ENCODE measurements at regions not wholly inside any gene's neighbourhood (a gene's known extent, or its start where the extent isn't known, plus 50 kb on each side); places are given as distances from the start of the nearest gene placed in this dataset.

GRCh38 chr13:55266644-55267043 lies 1874.1 kb upstream of the PRR20A start:
- no peaks in the 10 kb centered on the region for H3K36me3 Mint-ChIP-seq (ENCODE audit: low read depth)
- H3K4me3 Mint-ChIP-seq, result no peak overlapping the region
- no peaks in the 10 kb centered on the region for H3K4me1 Mint-ChIP-seq (ENCODE audit: low read depth)
- H3K9me3 Mint-ChIP-seq, result peaks cover 39% of the 10 kb centered on the region
- no peak for DNase-seq (ENCODE audit: low spot score)
- no peak overlapping the region for H3K27ac Mint-ChIP-seq
- H3K27me3 Mint-ChIP-seq (ENCODE audit: low read depth), result no peaks in the 10 kb centered on the region

DNA sequence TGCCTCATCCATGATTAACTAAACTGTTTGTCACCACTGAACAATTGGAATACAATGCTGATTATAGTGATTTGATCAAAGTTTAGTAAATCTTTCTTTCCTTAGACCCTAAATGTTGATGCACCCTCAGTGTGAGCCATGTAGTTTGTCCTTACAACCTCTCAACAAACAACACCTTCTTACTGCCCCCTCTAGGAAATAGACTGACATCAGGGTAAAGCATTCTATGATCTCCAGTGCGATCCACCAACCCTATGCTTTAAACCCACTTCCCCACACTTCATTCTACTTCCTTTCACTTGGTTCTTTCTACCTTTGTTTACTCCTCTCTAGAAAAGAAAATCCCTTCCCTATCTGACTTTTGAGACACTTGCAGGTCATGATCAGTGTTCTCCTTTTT lies 1842.5 kb upstream of the PRR20A start:
- Mint-ChIP-seq H3K36me3 (ENCODE audit: low read depth) (no peaks in the 10 kb centered on the region), H3K27ac (no peak overlapping the region), H3K4me3 (no peak overlapping the region), H3K9me3 (peaks cover 41% of the 10 kb centered on the region), H3K4me1 (ENCODE audit: low read depth) (no peaks in the 10 kb centered on the region), H3K27me3 (ENCODE audit: low read depth) (no peaks in the 10 kb centered on the region)
- no peak for DNase-seq (ENCODE audit: low spot score)

DNA sequence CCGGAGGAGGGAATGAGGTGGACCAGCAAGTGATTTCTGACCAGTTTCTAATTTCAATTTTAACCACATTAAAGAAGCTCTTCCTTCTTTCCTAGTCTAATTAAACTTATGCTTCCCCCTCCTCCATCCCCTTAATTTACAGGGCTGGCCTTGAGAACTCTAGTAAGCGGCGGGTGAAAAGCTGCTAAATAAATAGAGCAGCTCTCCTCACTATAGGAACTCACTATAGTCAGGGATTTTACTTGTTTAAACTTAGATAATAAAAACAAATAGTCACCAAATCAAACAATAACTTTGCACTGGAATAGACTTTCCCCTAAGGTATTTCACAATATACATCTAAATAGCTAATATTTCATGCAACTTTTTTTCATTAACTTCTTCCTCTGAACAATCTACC lies 1838.2 kb upstream of the PRR20A start:
- no peak overlapping the region for H3K27ac Mint-ChIP-seq
- peaks cover 29% of the 10 kb centered on the region for H3K9me3 Mint-ChIP-seq
- H3K27me3 Mint-ChIP-seq (ENCODE audit: low read depth), result no peaks in the 10 kb centered on the region
- H3K4me1 Mint-ChIP-seq (ENCODE audit: low read depth), result no peaks in the 10 kb centered on the region
- H3K4me3 Mint-ChIP-seq, result no peak overlapping the region
- no peak for DNase-seq (ENCODE audit: low spot score)
- H3K36me3 Mint-ChIP-seq (ENCODE audit: low read depth), result no peaks in the 10 kb centered on the region

DNA sequence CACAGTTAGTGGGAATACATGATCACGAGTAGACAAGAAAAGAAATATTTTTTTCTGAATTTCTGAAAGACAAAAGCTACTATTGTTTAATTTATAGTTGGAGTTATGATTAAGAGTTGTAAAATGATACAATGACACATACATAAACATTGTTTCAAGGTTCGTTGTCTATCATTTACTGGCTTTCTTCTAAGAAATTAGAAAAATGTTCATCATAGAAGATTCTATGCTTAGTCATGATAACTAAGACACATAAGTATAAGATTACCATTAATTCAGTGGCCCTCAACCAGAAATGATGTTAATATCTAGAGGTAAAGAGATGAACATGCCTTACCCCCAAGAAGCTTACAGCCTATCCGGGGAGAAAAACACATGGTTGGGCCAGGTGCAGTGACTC lies 1832.8 kb upstream of the PRR20A start:
- H3K27ac Mint-ChIP-seq, result no peak overlapping the region
- no peak for DNase-seq (ENCODE audit: low spot score)
- no peak overlapping the region for H3K4me3 Mint-ChIP-seq
- peaks cover 28% of the 10 kb centered on the region for H3K9me3 Mint-ChIP-seq
- H3K36me3 Mint-ChIP-seq (ENCODE audit: low read depth), result no peaks in the 10 kb centered on the region
- H3K27me3 Mint-ChIP-seq (ENCODE audit: low read depth), result no peaks in the 10 kb centered on the region
- no peaks in the 10 kb centered on the region for H3K4me1 Mint-ChIP-seq (ENCODE audit: low read depth)

DNA sequence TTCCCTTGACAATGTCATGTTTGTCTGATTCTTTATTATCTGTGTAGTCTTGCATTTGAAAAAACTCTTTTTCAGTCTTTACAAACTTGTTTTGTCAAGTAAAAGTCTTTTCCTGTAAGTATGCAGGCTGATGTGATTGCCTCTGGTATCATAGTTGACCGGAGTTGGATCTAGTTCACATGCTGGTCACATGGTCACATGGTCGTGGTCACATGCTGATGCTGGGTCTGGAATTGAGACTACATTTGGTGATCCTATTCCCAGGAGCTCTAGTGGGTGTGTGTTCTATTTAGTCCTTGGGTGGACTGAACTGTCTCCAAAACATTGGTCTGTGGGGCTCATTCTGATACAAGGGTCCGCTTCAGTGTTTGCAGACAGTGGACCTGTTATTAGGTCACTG lies 1798.8 kb upstream of the PRR20A start:
- no peaks in the 10 kb centered on the region for H3K36me3 Mint-ChIP-seq (ENCODE audit: low read depth)
- no peak for DNase-seq (ENCODE audit: low spot score)
- H3K27me3 Mint-ChIP-seq (ENCODE audit: low read depth), result no peaks in the 10 kb centered on the region
- H3K9me3 Mint-ChIP-seq, result peaks cover 54% of the 10 kb centered on the region
- H3K27ac Mint-ChIP-seq, result no peak overlapping the region
- H3K4me1 Mint-ChIP-seq (ENCODE audit: low read depth), result no peaks in the 10 kb centered on the region
- no peak overlapping the region for H3K4me3 Mint-ChIP-seq

GRCh38 chr13:55345224-55345623 lies 1795.5 kb upstream of the PRR20A start:
- H3K9me3 Mint-ChIP-seq, result peaks cover 50% of the 10 kb centered on the region

DNA sequence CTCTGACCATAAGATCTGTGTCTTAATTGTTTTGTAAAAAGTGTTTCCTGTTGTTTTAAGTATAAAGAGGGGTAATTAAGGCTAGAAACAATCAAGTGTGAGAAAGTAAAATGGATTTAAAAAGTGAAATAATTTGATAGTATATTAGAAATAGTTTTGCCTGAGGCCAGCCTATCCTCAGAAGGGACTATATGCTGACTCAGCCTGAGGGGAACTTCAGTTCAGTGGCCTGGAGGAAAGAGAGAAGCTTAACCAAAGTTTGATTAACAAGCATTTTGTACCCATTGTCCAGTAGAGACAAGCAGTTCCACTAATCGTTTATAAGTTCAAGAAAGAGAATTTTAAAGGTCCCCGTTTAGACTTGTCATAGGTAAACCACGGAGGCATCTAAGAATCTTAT lies 1793.2 kb upstream of the PRR20A start:
- Mint-ChIP-seq H3K27ac (no peak overlapping the region), H3K27me3 (ENCODE audit: low read depth) (no peaks in the 10 kb centered on the region), H3K36me3 (ENCODE audit: low read depth) (no peaks in the 10 kb centered on the region), H3K9me3 (peaks cover 37% of the 10 kb centered on the region), H3K4me1 (ENCODE audit: low read depth) (no peaks in the 10 kb centered on the region), H3K4me3 (no peak overlapping the region)
- DNase-seq (ENCODE audit: low spot score), result no peak

More at GRCh38 chr13:55345224-55345623, 1795.5 kb upstream of the PRR20A start:
- Mint-ChIP-seq H3K27ac (no peak overlapping the region), H3K4me1 (ENCODE audit: low read depth) (no peaks in the 10 kb centered on the region), H3K27me3 (ENCODE audit: low read depth) (no peaks in the 10 kb centered on the region), H3K36me3 (ENCODE audit: low read depth) (no peaks in the 10 kb centered on the region), H3K4me3 (no peak overlapping the region)
- DNase-seq (ENCODE audit: low spot score), result no peak

GRCh38 chr13:55359067-55359466 lies 1781.7 kb upstream of the PRR20A start:
- H3K36me3 Mint-ChIP-seq (ENCODE audit: low read depth), result no peaks in the 10 kb centered on the region
- no peaks in the 10 kb centered on the region for H3K27me3 Mint-ChIP-seq (ENCODE audit: low read depth)
- H3K27ac Mint-ChIP-seq, result no peak overlapping the region
- H3K9me3 Mint-ChIP-seq, result peaks cover 21% of the 10 kb centered on the region
- H3K4me3 Mint-ChIP-seq, result no peak overlapping the region
- DNase-seq (ENCODE audit: low spot score), result no peak
- no peaks in the 10 kb centered on the region for H3K4me1 Mint-ChIP-seq (ENCODE audit: low read depth)

DNA sequence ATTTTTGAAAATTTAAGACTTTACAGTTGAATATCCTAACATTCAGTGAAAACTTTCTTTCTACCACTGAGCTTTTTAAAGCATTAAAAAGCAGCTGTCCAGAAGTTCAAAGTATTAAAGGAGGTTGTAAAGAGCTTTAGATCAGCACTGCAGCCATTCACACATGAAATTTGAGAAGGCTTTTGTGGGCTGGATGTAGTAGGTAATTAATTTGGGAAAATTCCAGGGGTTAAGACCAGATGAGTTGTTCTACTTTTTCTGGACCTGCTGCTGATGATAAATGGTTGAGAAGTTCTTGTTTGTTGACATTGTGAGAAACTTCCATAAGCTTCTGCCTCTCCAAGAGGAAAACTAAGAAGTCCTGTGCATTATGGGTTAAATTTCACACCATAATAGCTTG lies 1779.6 kb upstream of the PRR20A start:
- Mint-ChIP-seq H3K36me3 (ENCODE audit: low read depth) (no peaks in the 10 kb centered on the region), H3K27ac (no peak overlapping the region), H3K4me1 (ENCODE audit: low read depth) (no peaks in the 10 kb centered on the region), H3K9me3 (peaks cover 30% of the 10 kb centered on the region), H3K4me3 (no peak overlapping the region), H3K27me3 (ENCODE audit: low read depth) (no peaks in the 10 kb centered on the region)
- DNase-seq (ENCODE audit: low spot score), result no peak

- Mint-ChIP-seq H3K9me3 (peaks cover 42% of the 10 kb centered on the region), H3K4me3 (no peak overlapping the region), H3K4me1 (ENCODE audit: low read depth) (no peaks in the 10 kb centered on the region), H3K27ac (no peak overlapping the region), H3K27me3 (ENCODE audit: low read depth) (no peaks in the 10 kb centered on the region), H3K36me3 (ENCODE audit: low read depth) (no peaks in the 10 kb centered on the region)
- DNase-seq (ENCODE audit: low spot score), result no peak
These were observed 1774.0 kb upstream of the PRR20A start for GRCh38 chr13:55366676-55367075.

GRCh38 chr13:55394470-55394869 lies 1746.2 kb upstream of the PRR20A start:
- Mint-ChIP-seq H3K4me1 (ENCODE audit: low read depth) (no peaks in the 10 kb centered on the region), H3K36me3 (ENCODE audit: low read depth) (no peaks in the 10 kb centered on the region), H3K27ac (no peak overlapping the region), H3K4me3 (no peak overlapping the region), H3K27me3 (ENCODE audit: low read depth) (no peaks in the 10 kb centered on the region), H3K9me3 (peaks cover 50% of the 10 kb centered on the region)
- DNase-seq (ENCODE audit: low spot score), result no peak

GRCh38 chr13:55402870-55403269 lies 1737.8 kb upstream of the PRR20A start:
- peaks cover 35% of the 10 kb centered on the region for H3K9me3 Mint-ChIP-seq
- no peak overlapping the region for H3K27ac Mint-ChIP-seq
- DNase-seq (ENCODE audit: low spot score), result no peak
- H3K27me3 Mint-ChIP-seq (ENCODE audit: low read depth), result no peaks in the 10 kb centered on the region
- H3K36me3 Mint-ChIP-seq (ENCODE audit: low read depth), result no peaks in the 10 kb centered on the region
- no peak overlapping the region for H3K4me3 Mint-ChIP-seq
- no peaks in the 10 kb centered on the region for H3K4me1 Mint-ChIP-seq (ENCODE audit: low read depth)

DNA sequence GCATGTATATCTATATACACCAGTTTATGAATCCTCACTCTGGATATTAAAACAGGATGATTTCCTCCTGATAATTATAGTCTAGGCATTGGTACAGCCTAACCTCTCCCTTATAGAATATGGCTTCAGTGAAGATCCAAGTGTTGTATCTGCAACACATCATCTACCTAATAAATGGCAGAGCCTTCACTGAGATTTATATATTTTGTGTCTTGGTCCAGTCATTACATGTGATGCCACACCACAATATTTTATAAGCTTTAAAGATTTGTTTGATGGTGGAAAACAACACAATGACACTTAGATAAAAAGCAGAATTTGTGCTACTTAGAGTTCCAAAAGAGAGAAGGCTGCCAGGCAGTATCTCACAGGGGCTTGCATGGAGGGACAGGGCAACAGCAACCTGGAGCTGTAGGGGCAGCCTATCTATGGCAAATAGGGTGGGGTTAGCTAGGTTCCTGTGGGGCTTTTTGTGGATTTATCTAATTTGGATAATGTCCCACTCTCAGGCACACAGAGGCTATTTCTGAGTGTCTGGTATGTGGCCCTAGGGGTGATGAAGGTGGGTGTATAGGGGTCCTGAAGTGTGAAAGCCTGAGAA lies 1736.7 kb upstream of the PRR20A start:
- Mint-ChIP-seq H3K4me1 (ENCODE audit: low read depth) (no peaks in the 10 kb centered on the region), H3K36me3 (ENCODE audit: low read depth) (no peaks in the 10 kb centered on the region), H3K9me3 (peaks cover 40% of the 10 kb centered on the region), H3K4me3 (no peak overlapping the region), H3K27me3 (ENCODE audit: low read depth) (no peaks in the 10 kb centered on the region), H3K27ac (no peak overlapping the region)
- no peak for DNase-seq (ENCODE audit: low spot score)

GRCh38 chr13:55410398-55411330 lies 1730.1 kb upstream of the PRR20A start:
- Mint-ChIP-seq H3K4me1 (ENCODE audit: low read depth) (no peaks in the 10 kb centered on the region), H3K4me3 (no peak overlapping the region), H3K27me3 (ENCODE audit: low read depth) (no peaks in the 10 kb centered on the region), H3K36me3 (ENCODE audit: low read depth) (no peaks in the 10 kb centered on the region), H3K9me3 (peaks cover 25% of the 10 kb centered on the region), H3K27ac (no peak overlapping the region)
- DNase-seq (ENCODE audit: low spot score), result no peak

Measured in T-helper 2 cell treated with Interferon-gamma antibody and Interleukin-4, amounts not matched to agents 5 μg/mL and 100 μg/mL, for 36 hours (primary cell).